ENCODE measurements at regions not wholly inside any gene's neighbourhood (a gene's known extent, or its start where the extent isn't known, plus 50 kb on each side); places are given as distances from the start of the nearest gene placed in this dataset.
"Not testable (repeated sequence)": the region's sequence is repeated elsewhere in the genome, so short reads cannot be mapped to it uniquely, and the experiment has no call there.

DNA sequence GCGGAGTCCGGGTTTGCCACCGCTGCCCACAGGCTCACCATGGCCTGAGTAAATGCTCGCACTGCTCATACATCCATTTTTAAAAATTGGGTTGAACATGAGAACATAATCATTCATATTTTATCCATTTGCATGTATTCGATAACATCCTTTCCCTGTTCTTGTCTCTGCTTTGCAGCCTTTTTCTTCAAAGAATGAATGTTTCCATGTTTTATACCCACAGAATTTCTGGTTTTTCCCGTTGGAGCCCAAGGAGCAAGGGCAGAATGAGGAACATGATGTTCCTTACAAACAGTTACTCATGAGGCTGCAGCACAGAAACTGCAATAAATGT lies 146.5 kb downstream of the CCDC74A start:
- intact Hi-C loops (cut with DNase I; ENCODE audit: low total_unique reads): loop anchor here (5.0 to 10.0 kb wide), 2 partner anchors 519 to 1332 kb away; partner anchors contain the start of gene IMP4
- H3K36me3 ChIP-seq: no peaks in the 10 kb centered on the region
- H3K4me3 ChIP-seq: peak overlapping the region in 2 of 4 donors; percentile 30 to 47
- H3K9me3 ChIP-seq: no peaks in the 10 kb centered on the region
- no peak overlapping the region for H3K27ac ChIP-seq
- TF ChIP-seq, protein P1, sequence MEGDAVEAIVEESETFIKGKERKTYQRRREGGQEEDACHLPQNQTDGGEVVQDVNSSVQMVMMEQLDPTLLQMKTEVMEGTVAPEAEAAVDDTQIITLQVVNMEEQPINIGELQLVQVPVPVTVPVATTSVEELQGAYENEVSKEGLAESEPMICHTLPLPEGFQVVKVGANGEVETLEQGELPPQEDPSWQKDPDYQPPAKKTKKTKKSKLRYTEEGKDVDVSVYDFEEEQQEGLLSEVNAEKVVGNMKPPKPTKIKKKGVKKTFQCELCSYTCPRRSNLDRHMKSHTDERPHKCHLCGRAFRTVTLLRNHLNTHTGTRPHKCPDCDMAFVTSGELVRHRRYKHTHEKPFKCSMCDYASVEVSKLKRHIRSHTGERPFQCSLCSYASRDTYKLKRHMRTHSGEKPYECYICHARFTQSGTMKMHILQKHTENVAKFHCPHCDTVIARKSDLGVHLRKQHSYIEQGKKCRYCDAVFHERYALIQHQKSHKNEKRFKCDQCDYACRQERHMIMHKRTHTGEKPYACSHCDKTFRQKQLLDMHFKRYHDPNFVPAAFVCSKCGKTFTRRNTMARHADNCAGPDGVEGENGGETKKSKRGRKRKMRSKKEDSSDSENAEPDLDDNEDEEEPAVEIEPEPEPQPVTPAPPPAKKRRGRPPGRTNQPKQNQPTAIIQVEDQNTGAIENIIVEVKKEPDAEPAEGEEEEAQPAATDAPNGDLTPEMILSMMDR (IDR thresholded peaks at IDR 0.05 in 4 of 5, conservative IDR thresholded peaks at IDR 0.05 in 1 of 5): peak in 1 of 5 experiments; percentile 10
- TF ChIP-seq POLR2A (IDR thresholded peaks at IDR 0.05): no peak
- peaks cover 0 to 4% (median 0%) of the 10 kb centered on the region in 3 donors for H3K27me3 ChIP-seq
- DNase-seq (no peak), ATAC-seq (no peak)
- H3K4me1 ChIP-seq: peaks cover 6 to 23% of the 10 kb centered on the region in 2 donors
- in situ Hi-C loops (cut with MboI; ENCODE audit: low sequenced_read_pairs in 4 of 4): no loop called here

GRCh38 chr2:131681611-131682121 lies 154.0 kb downstream of the CCDC74A start:
- H3K9me3 ChIP-seq; H3K36me3 ChIP-seq; DNase-seq; in situ Hi-C loops (cut with MboI; ENCODE audit: low sequenced_read_pairs in 4 of 4); H3K27me3 ChIP-seq; H3K4me1 ChIP-seq: not testable (repeated sequence)
- intact Hi-C loops (cut with DNase I; ENCODE audit: low total_unique reads): loop anchor here (5.0 kb wide), 1 partner anchor 189 kb away; the partner anchor contains the start of gene MZT2A
- peak overlapping the region; percentile 74 to 83 (median 82) for H3K27ac ChIP-seq
- H3K4me3 ChIP-seq: peak overlapping the region; percentile 70 to 81 (median 75)
- peak; percentile 28 to 35 for ATAC-seq

GRCh38 chr2:131682122-131682944 lies 154.6 kb downstream of the CCDC74A start:
- in situ Hi-C loops (cut with MboI; ENCODE audit: low sequenced_read_pairs in 4 of 4): no loop called here
- no peaks in the 10 kb centered on the region for H3K27me3 ChIP-seq
- H3K4me3 ChIP-seq: peak overlapping the region; percentile 70 to 81 (median 75)
- no peaks in the 10 kb centered on the region for H3K36me3 ChIP-seq
- peak; percentile 45 to 77 for DNase-seq
- no peaks in the 10 kb centered on the region for H3K9me3 ChIP-seq
- peaks cover 4 to 6% of the 10 kb centered on the region in 2 donors for H3K4me1 ChIP-seq
- H3K27ac ChIP-seq: peak overlapping the region; percentile 74 to 83 (median 82)
- intact Hi-C loops (cut with DNase I; ENCODE audit: low total_unique reads): loop anchor here (5.0 kb wide), 1 partner anchor 190 kb away; the partner anchor contains the start of gene MZT2A
- peak; percentile 97 to 98 for ATAC-seq
- TF ChIP-seq POLR2A (IDR thresholded peaks at IDR 0.05): peak in 1 of 2 donors; percentile 27
- TF ChIP-seq, protein P1 (IDR thresholded peaks at IDR 0.05 in 4 of 5, conservative IDR thresholded peaks at IDR 0.05 in 1 of 5): peak in 1 of 5 experiments; percentile 26

- H3K4me1 ChIP-seq; in situ Hi-C loops (cut with MboI; ENCODE audit: low sequenced_read_pairs in 4 of 4); H3K27me3 ChIP-seq; H3K9me3 ChIP-seq; DNase-seq; H3K36me3 ChIP-seq: not testable (repeated sequence)
- H3K27ac ChIP-seq: peak overlapping the region; percentile 74 to 83 (median 82)
- intact Hi-C loops (cut with DNase I; ENCODE audit: low total_unique reads): loop anchor here (5.0 kb wide), 1 partner anchor 191 kb away; the partner anchor contains the start of gene MZT2A
- peak; percentile 59 to 62 for ATAC-seq
- peak overlapping the region; percentile 70 to 81 (median 75) for H3K4me3 ChIP-seq
Measured at GRCh38 chr2:131682945-131683330, 155.2 kb downstream of the CCDC74A start.

DNA sequence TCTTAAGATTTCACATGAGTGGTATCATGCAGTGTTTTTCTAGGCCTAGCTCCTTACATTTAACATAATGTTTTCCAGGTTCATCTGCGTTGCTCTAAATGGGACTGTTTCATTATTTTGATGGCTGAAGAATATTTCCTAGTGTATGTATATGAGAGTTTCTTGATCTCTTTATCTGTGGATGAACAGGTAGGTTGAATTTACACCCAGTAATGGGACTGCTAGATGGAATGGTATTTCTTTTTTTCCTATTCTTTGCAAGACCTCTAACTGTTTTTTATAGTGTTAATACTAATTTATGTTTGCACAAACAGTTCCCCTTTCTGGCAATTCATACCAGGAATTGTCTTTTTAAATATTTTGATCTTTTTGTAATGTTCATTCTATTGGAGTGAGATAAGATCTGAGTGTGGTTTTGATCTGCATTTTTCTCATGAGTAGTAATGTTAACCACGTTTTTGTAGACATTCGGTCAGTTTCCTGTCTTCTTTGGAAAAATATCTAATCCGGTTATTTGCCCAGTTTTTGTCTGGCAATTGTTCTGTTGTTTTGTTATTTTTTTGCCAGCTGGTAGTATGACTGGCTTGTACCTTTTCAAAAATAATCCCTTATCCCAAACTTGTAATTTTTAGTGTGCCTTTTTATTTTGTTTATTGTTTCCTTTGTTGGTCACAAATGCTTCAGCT lies 157.1 kb downstream of the CCDC74A start:
- intact Hi-C loops (cut with DNase I; ENCODE audit: low total_unique reads): loop anchor here (5.0 kb wide), 1 partner anchor 192 kb away; the partner anchor contains the start of gene MZT2A
- H3K36me3 ChIP-seq; H3K27ac ChIP-seq; H3K27me3 ChIP-seq; in situ Hi-C loops (cut with MboI; ENCODE audit: low sequenced_read_pairs in 4 of 4); H3K9me3 ChIP-seq; DNase-seq; H3K4me1 ChIP-seq; H3K4me3 ChIP-seq; ATAC-seq: not testable (repeated sequence)

DNA sequence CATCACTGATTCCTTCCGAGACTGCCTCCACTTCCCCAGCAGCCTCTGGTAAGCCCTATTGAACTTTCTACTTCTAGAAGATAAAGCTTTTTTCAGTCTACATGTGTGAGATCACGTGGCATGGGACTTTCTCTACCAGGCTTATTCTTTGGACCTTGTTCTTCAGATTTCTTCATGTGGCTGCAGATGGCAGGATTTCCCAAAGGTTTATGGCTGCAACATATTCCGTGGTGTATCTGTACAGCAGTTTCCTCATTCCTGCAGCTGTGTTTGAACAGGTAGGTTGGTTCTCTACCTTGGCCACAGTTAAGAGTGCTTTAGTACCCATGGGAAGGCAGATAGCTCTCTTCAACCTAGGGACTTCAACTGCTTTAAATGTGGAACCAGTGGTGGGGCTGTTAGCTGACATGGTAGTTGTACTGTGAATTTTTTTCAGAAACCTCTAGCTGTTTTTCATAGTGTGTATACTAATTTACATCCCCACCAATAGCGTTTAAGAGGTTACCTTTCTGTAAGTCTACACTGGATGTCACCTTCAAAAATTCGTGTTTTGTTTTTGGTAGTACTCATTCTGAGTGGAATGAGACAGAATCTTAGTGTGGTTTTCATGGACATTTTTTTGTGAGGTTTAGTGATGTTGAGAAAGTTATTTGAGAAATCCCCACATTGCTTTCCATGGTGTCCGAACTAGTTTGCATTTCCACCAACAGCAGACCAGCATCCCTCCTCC lies 158.6 kb downstream of the CCDC74A start:
- H3K4me3 ChIP-seq; H3K4me1 ChIP-seq; DNase-seq; ATAC-seq; H3K36me3 ChIP-seq; H3K27me3 ChIP-seq; in situ Hi-C loops (cut with MboI; ENCODE audit: low sequenced_read_pairs in 4 of 4); H3K9me3 ChIP-seq; intact Hi-C loops (cut with DNase I; ENCODE audit: low total_unique reads); H3K27ac ChIP-seq: not testable (repeated sequence)

- in situ Hi-C loops (cut with MboI; ENCODE audit: low sequenced_read_pairs in 4 of 4); H3K9me3 ChIP-seq; H3K27me3 ChIP-seq; ATAC-seq; H3K4me3 ChIP-seq; DNase-seq; H3K36me3 ChIP-seq; H3K4me1 ChIP-seq; H3K27ac ChIP-seq; intact Hi-C loops (cut with DNase I; ENCODE audit: low total_unique reads): not testable (repeated sequence)
Measured at GRCh38 chr2:131686894-131687238, 159.2 kb downstream of the CCDC74A start.

DNA sequence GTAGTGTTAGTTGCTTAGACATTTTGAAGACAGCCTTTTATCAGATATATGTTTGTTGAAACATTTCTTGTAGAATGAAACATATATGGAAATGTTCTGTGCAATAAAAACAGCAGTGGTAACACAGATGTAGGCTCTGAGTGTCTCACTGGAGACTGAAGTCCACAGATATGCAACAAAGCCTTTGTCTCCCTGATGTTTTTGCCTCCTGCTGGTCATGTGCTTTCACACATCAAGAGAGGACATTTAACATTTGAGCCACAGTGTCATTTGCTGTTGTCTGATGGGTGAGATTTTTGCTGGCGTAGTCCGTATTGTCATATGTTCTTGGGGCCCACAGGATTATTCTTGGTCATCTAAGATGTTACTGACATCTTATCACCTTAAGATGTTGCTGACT lies 161.4 kb downstream of the CCDC74A start:
- in situ Hi-C loops (cut with MboI; ENCODE audit: low sequenced_read_pairs in 4 of 4); ATAC-seq; H3K36me3 ChIP-seq; H3K4me3 ChIP-seq; H3K9me3 ChIP-seq; DNase-seq; intact Hi-C loops (cut with DNase I; ENCODE audit: low total_unique reads); H3K4me1 ChIP-seq; H3K27me3 ChIP-seq; H3K27ac ChIP-seq: not testable (repeated sequence)

DNA sequence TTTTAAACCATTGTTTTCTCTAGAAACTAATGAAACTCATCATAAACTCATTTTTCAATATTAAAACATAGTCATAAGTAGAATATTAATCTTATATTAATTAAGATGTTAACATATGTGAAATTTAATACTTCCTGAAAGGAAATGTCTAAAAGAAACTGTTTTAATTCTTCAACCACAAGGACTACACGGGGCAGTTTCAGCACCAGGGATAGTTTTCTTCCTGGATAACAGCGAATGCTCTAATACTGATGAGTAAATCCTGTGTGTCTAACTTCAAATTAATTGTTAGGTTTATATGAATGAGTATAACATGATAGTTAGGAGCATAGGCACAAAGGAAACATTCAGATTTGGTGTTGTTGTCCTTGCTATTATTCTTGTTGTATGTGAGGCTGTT lies 183.6 kb downstream of the CCDC74A start:
- intact Hi-C loops (cut with DNase I; ENCODE audit: low total_unique reads); in situ Hi-C loops (cut with MboI; ENCODE audit: low sequenced_read_pairs in 4 of 4); ATAC-seq; H3K27ac ChIP-seq; H3K4me1 ChIP-seq; H3K9me3 ChIP-seq; DNase-seq; H3K27me3 ChIP-seq; H3K4me3 ChIP-seq; H3K36me3 ChIP-seq: not testable (repeated sequence)
